ENCODE measurements at regions not wholly inside any gene's neighbourhood (a gene's known extent, or its start where the extent isn't known, plus 50 kb on each side); places are given as distances from the start of the nearest gene placed in this dataset.

GRCh38 chr2:13019781-13020180 is 303.0 kb downstream of the TRIB2 start:
- DNase-seq, result no peak

GRCh38 chr2:13020469-13020868 is 303.7 kb downstream of the TRIB2 start:
- no peak for DNase-seq

- no peak for DNase-seq
These were observed 304.8 kb downstream of the TRIB2 start for GRCh38 chr2:13021470-13021957.

- DNase-seq, result no peak
These were observed 313.9 kb downstream of the TRIB2 start for GRCh38 chr2:13030606-13031005.

- DNase-seq, result no peak
These were observed 318.1 kb downstream of the TRIB2 start for GRCh38 chr2:13034861-13035260.

- no peak for DNase-seq
These were observed 319.1 kb downstream of the TRIB2 start for GRCh38 chr2:13035866-13036265.

GRCh38 chr2:13040043-13040442 is 323.3 kb downstream of the TRIB2 start:
- no peak for DNase-seq

- DNase-seq, result no peak
These were observed 329.9 kb downstream of the TRIB2 start for GRCh38 chr2:13046557-13047165.

- no peak for DNase-seq
These were observed 334.0 kb downstream of the TRIB2 start for GRCh38 chr2:13050764-13051163.

- no peak for DNase-seq
These were observed 335.8 kb downstream of the TRIB2 start for GRCh38 chr2:13052547-13052946.

- DNase-seq, result no peak
These were observed 339.6 kb downstream of the TRIB2 start for GRCh38 chr2:13056259-13056843.

GRCh38 chr2:13057671-13058070 is 340.9 kb downstream of the TRIB2 start:
- no peak for DNase-seq

- DNase-seq, result no peak
These were observed 349.9 kb downstream of the TRIB2 start for GRCh38 chr2:13066676-13067075.

- no peak for DNase-seq
These were observed 350.8 kb downstream of the TRIB2 start for GRCh38 chr2:13067508-13067907.

GRCh38 chr2:13089971-13090370 is 373.2 kb downstream of the TRIB2 start:
- DNase-seq, result no peak

GRCh38 chr2:13091455-13091854 is 374.7 kb downstream of the TRIB2 start:
- DNase-seq, result no peak

- no peak for DNase-seq
These were observed 375.2 kb downstream of the TRIB2 start for GRCh38 chr2:13091861-13092378.

GRCh38 chr2:13093416-13093991 is 376.8 kb downstream of the TRIB2 start:
- no peak for DNase-seq

GRCh38 chr2:13102397-13103063 is 385.8 kb downstream of the TRIB2 start:
- DNase-seq, result no peak

GRCh38 chr2:13103151-13103550 is 386.4 kb downstream of the TRIB2 start:
- DNase-seq, result no peak

GRCh38 chr2:13103778-13104493 is 387.2 kb downstream of the TRIB2 start:
- DNase-seq, result no peak

GRCh38 chr2:13104723-13105122 is 388.0 kb downstream of the TRIB2 start:
- DNase-seq, result no peak

- DNase-seq, result no peak
These were observed 389.6 kb downstream of the TRIB2 start for GRCh38 chr2:13106302-13106701.
